ACC112 (cell line): ENCODE measurements at regions not wholly inside any gene's neighbourhood (a gene's known extent, or its start where the extent isn't known, plus 50 kb on each side); places are given as distances from the start of the nearest gene placed in this dataset.

Experiments used
- H2AFZ ChIP-seq: fragments of 200-600 bp; sonication (generic); one replicate; pipeline ENCODE4 v1.6.0; 2017; ENCODE audit warnings: antibody characterized with exemption, low read length; ENCODE audit not compliant: unreplicated experiment
- H3K27ac ChIP-seq: fragments of 200-600 bp; sonication (generic); 2 replicates; pipeline ENCODE4 v1.5.1; 2014; ENCODE audit warnings: low read depth, mild to moderate bottlenecking, antibody characterized with exemption, low read length, moderate library complexity
- H3K27me3 ChIP-seq: fragments of 200-600 bp; sonication (generic); 2 replicates; pipeline ENCODE4 v1.6.1; 2014; ENCODE audit warnings: mild to moderate bottlenecking, antibody characterized with exemption, low read length, moderate library complexity, mixed read lengths; ENCODE audit not compliant: insufficient read depth
- H3K36me3 ChIP-seq: fragments of 200-600 bp; sonication (generic); 2 replicates; pipeline ENCODE4 v1.6.1; 2016; ENCODE audit warnings: mild to moderate bottlenecking, antibody characterized with exemption, low read length, moderate library complexity, mixed read lengths; ENCODE audit not compliant: insufficient read depth
- H3K4me1 ChIP-seq: fragments of 200-600 bp; sonication (generic); one replicate; pipeline ENCODE4 v1.6.1; 2016; ENCODE audit warnings: low read length, mixed read lengths; ENCODE audit not compliant: insufficient read depth, unreplicated experiment, control insufficient read depth
- H3K4me3 ChIP-seq: fragments of 200-600 bp; sonication (generic); 2 replicates; pipeline ENCODE4 v1.5.1; 2014; ENCODE audit warnings: mild to moderate bottlenecking, low read depth, low read length
- H3K79me2 ChIP-seq: fragments of 200-600 bp; sonication (generic); one replicate; pipeline ENCODE4 v1.6.0; 2016; ENCODE audit warnings: low read length; ENCODE audit not compliant: control insufficient read depth, unreplicated experiment, insufficient read depth

DNA sequence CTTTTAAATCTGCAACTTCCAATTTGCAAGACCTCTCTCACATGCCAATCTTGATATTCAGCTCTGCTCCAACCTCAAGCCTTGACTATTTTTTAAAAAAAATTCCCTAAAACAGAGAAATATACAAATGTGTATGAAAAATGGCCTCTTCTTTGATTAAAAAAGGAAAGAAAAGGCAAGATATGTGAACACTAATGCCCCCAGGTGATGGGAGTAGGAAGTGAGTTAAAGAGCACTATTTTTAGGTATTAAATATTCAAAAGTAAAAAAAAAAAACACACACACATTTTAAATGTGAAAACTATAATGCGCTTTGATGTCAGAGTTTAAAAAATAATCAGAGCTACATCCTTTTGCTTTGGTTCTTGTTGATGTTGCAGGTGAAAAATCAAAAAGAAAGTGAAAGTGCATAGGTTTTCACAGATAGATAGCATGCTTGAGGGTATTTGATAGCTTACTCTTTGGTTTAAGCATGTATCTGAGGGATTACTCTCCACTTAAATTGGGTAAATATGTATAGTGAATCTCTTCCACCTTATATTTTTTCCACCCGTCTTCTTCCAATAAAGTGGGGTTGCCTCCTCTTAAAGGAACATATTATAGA, 406.0 kb upstream of the POU3F3 start:
- H2AFZ ChIP-seq: peak overlapping the region; percentile 22
- H3K27me3 ChIP-seq: no peaks in the 10 kb centered on the region
- no peak overlapping the region for H3K27ac ChIP-seq
- no peaks in the 10 kb centered on the region for H3K4me1 ChIP-seq
- no peaks in the 10 kb centered on the region for H3K36me3 ChIP-seq
- no peaks in the 10 kb centered on the region for H3K79me2 ChIP-seq
- peak overlapping the region; percentile 48; the same call in 1 of the 2 replicates for H3K4me3 ChIP-seq

DNA sequence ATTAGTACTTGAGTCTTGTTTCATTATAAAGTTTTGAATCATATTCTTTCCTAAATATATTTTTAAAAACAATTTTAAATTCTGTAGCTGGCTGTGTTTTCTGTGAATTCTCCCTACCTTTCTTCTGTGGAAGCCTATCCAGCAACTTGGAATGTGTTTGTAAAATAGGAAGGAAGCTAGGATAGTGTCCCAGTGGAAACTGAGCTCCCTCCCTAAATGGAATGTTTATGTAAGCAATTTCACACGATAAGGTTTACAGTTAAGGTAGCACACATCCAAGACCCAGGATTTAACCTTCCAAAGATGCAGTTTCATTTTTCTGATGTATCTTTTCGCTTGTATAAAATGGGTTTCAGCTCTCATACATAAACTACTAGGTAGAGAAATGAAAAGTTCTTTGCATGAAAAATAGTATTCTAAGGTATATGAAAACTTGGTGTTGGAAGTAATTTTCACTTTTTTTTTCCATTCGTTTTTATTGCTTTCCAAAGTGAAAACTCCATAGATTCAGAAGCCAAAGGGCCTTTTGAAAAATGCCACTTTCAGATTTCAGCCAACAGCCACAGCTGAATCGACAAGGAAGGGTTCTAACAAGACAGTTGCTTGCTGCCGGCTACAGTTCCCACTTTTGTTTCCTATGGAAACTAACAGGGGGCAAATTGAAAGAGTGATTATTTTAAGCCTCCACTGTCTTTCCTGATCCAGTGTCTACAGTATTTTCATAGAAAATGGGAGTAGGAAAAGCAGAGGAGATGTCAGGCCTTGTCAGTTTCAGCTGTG, 405.1 kb upstream of the POU3F3 start:
- H3K4me1 ChIP-seq: no peaks in the 10 kb centered on the region
- no peak overlapping the region for H3K27ac ChIP-seq
- no peaks in the 10 kb centered on the region for H3K79me2 ChIP-seq
- no peak overlapping the region for H2AFZ ChIP-seq
- no peaks in the 10 kb centered on the region for H3K36me3 ChIP-seq
- H3K4me3 ChIP-seq: 0 out of 2 replicates have a peak overlapping the region, but pooled peaks have one; percentile 48
- H3K27me3 ChIP-seq: no peaks in the 10 kb centered on the region

DNA sequence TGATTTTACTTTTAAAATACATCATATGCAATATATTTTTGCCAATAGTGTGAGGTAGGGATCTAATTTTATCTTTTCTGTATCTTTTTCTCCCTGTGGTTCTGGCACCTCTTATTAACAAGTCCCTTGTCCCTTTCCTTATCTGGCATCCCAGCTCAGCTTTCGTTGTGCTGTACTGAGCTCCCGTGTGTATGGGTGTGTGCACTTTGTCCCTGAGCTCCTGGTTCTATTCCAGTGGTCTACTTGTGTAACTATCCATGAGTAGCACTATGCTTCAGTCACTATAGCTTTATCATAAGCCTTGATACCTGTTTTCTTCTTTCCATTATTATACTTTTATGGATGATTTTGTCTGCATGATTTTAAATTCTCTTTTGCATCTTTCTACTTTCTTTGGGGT, 401.4 kb upstream of the POU3F3 start:
- Histone ChIP-seq H3K27me3 (no peaks in the 10 kb centered on the region), H3K27ac (no peak overlapping the region), H3K79me2 (no peaks in the 10 kb centered on the region), H3K4me1 (no peaks in the 10 kb centered on the region), H3K36me3 (no peaks in the 10 kb centered on the region), H2AFZ (no peak overlapping the region), H3K4me3 (no peak overlapping the region)

DNA sequence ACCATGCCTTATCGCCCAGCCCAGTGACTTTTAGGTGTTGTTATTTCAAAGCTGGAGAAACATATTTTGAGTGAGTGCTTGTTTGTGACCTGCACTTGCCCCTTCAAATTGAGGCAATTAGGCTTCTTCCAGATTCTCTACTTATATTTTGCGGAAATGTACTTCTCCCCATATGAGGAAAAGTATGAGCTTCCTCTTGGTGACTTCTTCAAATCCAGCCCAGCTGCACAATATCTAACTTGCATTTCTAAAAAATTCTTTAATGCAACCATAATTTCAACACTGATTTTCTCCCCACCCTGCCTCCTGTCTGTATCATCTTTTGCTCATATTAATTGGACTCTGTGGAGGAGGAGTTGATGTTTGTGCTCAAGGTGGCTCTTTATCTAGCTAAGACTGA, 391.2 kb upstream of the POU3F3 start:
- Histone ChIP-seq H2AFZ (no peak overlapping the region), H3K27me3 (no peaks in the 10 kb centered on the region), H3K36me3 (no peaks in the 10 kb centered on the region), H3K4me1 (no peaks in the 10 kb centered on the region), H3K4me3 (no peak overlapping the region), H3K79me2 (no peaks in the 10 kb centered on the region), H3K27ac (no peak overlapping the region)

DNA sequence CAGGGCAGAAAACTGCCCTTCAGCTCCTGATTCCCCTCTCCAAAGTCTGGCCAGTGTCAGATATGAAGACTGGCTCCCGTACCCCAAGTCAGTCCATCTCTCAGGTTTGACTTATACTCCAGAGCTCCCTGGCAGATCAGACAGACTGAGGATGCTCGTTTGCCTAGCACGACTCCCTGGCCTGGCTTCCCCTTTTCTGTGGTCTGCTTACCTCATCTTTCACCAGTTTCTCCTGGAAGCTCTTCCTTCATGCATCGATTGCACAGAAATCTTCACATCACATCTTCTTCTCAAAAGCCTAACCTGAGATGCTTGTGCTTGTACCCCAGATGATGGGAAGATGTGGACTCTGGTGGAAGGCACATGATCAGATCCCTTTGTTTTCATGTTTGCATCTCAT, 387.9 kb upstream of the POU3F3 start:
- H3K79me2 ChIP-seq: no peaks in the 10 kb centered on the region
- H3K27me3 ChIP-seq: no peaks in the 10 kb centered on the region
- no peak overlapping the region for H2AFZ ChIP-seq
- no peak overlapping the region for H3K4me3 ChIP-seq
- H3K36me3 ChIP-seq: no peaks in the 10 kb centered on the region
- H3K27ac ChIP-seq: no peak overlapping the region
- H3K4me1 ChIP-seq: no peaks in the 10 kb centered on the region

DNA sequence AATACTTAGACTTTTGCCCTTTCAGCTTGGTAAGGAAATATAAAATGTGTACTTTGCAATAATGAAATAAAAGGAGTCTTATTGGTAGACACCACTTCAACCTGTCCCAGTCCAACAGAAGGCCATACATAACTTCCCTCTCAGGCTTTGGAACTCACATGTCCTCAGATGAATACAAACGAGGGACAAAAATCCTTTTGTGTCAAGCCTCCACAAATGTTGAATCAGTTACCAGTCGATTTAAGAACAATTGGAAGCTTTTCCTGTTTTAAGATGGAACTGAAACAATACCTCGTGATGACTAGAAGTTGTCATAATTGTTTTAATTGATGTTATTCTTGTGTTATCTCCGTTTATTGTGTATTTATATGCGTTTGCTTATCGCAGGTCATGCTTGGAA, 385.1 kb upstream of the POU3F3 start:
- no peaks in the 10 kb centered on the region for H3K4me1 ChIP-seq
- H3K27ac ChIP-seq: no peak overlapping the region
- no peaks in the 10 kb centered on the region for H3K36me3 ChIP-seq
- H3K4me3 ChIP-seq: no peak overlapping the region
- H2AFZ ChIP-seq: no peak overlapping the region
- H3K79me2 ChIP-seq: no peaks in the 10 kb centered on the region
- no peaks in the 10 kb centered on the region for H3K27me3 ChIP-seq

DNA sequence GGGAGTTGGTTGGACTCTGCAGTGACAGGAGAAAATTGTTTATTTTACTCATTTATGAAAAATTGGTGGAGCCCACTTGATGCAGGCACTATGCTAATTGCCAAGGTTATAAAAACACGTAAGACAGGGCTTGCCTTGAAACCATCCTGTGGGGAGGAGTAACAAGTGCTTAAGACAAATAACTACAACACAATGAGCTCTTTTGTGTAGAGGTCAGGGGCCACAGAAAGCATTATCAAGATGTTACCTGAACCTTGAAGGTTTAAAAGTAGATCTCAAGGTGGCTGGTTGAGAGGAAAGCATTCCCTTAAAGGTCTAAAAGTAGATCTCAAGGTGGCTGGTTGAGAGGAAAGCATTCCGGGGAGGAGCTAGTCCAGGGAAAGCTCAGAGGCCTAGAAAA, 381.8 kb upstream of the POU3F3 start:
- Histone ChIP-seq H3K27me3 (no peaks in the 10 kb centered on the region), H3K4me3 (no peak overlapping the region), H3K36me3 (no peaks in the 10 kb centered on the region), H2AFZ (no peak overlapping the region), H3K27ac (no peak overlapping the region), H3K79me2 (no peaks in the 10 kb centered on the region), H3K4me1 (no peaks in the 10 kb centered on the region)

DNA sequence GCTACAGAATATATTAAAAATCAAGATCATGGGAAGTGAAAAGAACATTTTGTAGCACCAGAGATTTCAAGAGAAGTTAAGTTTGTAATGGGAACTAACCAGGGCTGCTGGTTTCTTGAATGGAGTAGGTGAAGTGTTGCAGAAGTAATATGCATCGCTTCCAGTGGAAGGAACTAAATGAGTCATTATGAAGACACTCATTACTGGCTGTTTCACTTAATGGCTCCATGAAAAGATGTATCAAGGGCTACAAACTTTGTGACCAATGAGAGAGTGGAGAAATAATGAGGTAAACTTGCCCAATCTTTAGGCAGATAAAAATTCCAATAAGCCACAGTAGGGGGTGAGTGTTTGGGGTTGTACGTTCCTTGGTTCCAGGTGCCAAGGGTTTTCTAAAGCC, 380.4 kb upstream of the POU3F3 start:
- Histone ChIP-seq H3K4me3 (no peak overlapping the region), H3K4me1 (no peaks in the 10 kb centered on the region), H2AFZ (no peak overlapping the region), H3K36me3 (no peaks in the 10 kb centered on the region), H3K27me3 (no peaks in the 10 kb centered on the region), H3K27ac (no peak overlapping the region), H3K79me2 (no peaks in the 10 kb centered on the region)

DNA sequence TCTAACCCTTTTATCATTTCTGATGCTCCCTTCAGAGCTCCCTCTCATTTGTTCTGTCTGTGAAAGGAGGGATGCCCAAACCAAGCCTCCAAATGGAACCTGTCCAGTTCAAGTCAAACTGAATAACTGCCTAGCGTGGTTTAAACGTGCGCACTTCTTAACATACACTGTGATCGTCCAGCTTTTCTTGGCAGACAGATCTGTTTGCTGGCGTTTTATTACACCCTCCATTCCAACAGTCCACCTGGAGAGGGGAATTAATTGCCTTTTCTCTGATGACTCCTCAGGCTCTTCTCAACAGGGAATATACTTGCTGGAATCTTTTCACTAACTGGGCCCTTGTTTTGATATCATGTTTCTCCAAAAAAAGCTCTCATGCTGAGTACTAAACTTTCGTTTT, 379.2 kb upstream of the POU3F3 start:
- no peaks in the 10 kb centered on the region for H3K4me1 ChIP-seq
- no peak overlapping the region for H3K4me3 ChIP-seq
- H3K27ac ChIP-seq: no peak overlapping the region
- no peak overlapping the region for H2AFZ ChIP-seq
- H3K27me3 ChIP-seq: no peaks in the 10 kb centered on the region
- H3K79me2 ChIP-seq: no peaks in the 10 kb centered on the region
- no peaks in the 10 kb centered on the region for H3K36me3 ChIP-seq

DNA sequence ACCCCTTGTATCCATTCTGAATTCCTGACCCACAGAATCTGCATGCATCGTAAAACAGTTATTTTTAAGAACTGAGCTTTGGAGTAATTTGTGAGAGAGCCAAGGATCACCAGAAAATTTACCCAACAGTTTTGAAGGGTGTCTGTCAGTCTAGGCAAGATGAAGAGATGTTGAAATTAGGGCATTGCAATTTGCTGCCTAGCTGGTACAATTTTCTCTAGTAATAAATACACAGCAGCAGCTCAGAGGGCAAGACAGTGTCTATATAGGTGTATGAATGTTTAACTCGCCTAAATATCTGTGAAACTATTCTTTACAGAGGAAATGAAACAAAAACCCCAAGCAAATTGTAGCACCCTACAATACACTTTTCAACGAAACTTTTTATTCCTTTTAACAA, 377.8 kb upstream of the POU3F3 start:
- no peaks in the 10 kb centered on the region for H3K36me3 ChIP-seq
- H3K27ac ChIP-seq: no peak overlapping the region
- no peaks in the 10 kb centered on the region for H3K27me3 ChIP-seq
- no peak overlapping the region for H3K4me3 ChIP-seq
- H3K79me2 ChIP-seq: no peaks in the 10 kb centered on the region
- no peaks in the 10 kb centered on the region for H3K4me1 ChIP-seq
- H2AFZ ChIP-seq: no peak overlapping the region

DNA sequence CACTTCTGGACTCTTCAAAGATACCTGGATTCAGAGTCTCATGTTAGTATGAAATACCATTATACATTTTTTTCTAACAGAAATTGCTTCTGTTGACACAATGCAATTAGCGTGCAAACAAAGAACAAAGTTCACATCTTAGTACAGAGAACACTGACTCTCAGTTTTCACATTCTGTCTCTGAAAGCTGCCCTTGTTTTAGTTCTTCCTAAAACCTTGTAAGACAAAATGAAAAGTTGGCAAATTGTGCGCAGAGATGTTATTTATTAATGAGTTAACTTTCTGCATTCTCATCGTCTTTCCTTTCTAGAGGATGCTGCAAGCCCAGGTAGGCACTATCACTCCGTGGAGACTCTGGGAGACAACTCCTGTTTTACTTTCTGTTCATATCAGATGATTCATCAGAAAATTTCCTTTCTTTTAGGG, 377.3 kb upstream of the POU3F3 start:
- Histone ChIP-seq H3K27me3 (no peaks in the 10 kb centered on the region), H3K27ac (no peak overlapping the region), H3K4me1 (no peaks in the 10 kb centered on the region), H3K4me3 (no peak overlapping the region), H2AFZ (no peak overlapping the region), H3K36me3 (no peaks in the 10 kb centered on the region), H3K79me2 (no peaks in the 10 kb centered on the region)
